CD4-positive, alpha-beta T cell (primary cell): ENCODE measurements at regions not wholly inside any gene's neighbourhood (a gene's known extent, or its start where the extent isn't known, plus 50 kb on each side); places are given as distances from the start of the nearest gene placed in this dataset.

Source experiments
- ATAC-seq: fragments of 200-7000 bp; cut with Tn5 transposase; one replicate; pipeline ENCODE4 v1.10.0; 2022; ENCODE audit warnings: mild to moderate bottlenecking; ENCODE audit not compliant: poor library complexity
- CTCF ChIA-PET: fragments of 350-600 bp; sonication (Branson Sonifier 250); formaldehyde crosslinking; loops from one replicate; lab custom pipeline; 2021; ENCODE audit warnings: antibody characterized with exemption, inconsistent platforms; lab: Charles Lee
- POLR2A ChIA-PET: fragments of 350-600 bp; sonication (Branson Sonifier 250); formaldehyde crosslinking; loops from one replicate; lab custom pipeline; 2021; ENCODE audit warnings: antibody characterized with exemption, inconsistent platforms; lab: Charles Lee
- DNase-seq, 14 experiments: peaks; one replicate each; pipeline ENCODE4 v3.0.0-alpha.2; 2013 to 2020; ENCODE audit warnings: mixed read lengths in 2 of 14
- H3K27ac ChIP-seq, 2 donors: one replicate each; pipeline versions ENCODE4 v1.5.1 to v1.7.0; 2013; ENCODE audit warnings: low read length in 2 of 2, low read depth in 1 of 2, mild to moderate bottlenecking in 1 of 2
- H3K27me3 ChIP-seq, 2 experiments: 1 replicate in 1 of 2; 2 replicates in 1 of 2; pipeline versions ENCODE4 v1.6.1 to v1.7.0; 2013; ENCODE audit warnings: low read length in 2 of 2, control low read depth in 1 of 2, mild to moderate bottlenecking in 1 of 2, moderate library complexity in 1 of 2; ENCODE audit not compliant: insufficient read depth in 2 of 2, control insufficient read depth in 1 of 2
- H3K36me3 ChIP-seq: one replicate; pipeline ENCODE4 v1.6.1; 2013; ENCODE audit warnings: low read length, control low read depth; ENCODE audit not compliant: insufficient read depth
- H3K4me1 ChIP-seq: one replicate; pipeline ENCODE4 v1.6.1; 2013; ENCODE audit warnings: low read length, control low read depth; ENCODE audit not compliant: insufficient read depth
- H3K4me3 ChIP-seq: one replicate; pipeline ENCODE4 v1.5.1; 2013; ENCODE audit warnings: mild to moderate bottlenecking, low read length, moderate library complexity
- H3K9me3 ChIP-seq, 2 experiments: 1 replicate in 1 of 2; 2 replicates in 1 of 2; pipeline versions ENCODE4 v1.6.1 to v1.7.0; 2013; ENCODE audit warnings: low read length in 2 of 2, mild to moderate bottlenecking in 2 of 2, control low read depth in 1 of 2, moderate library complexity in 1 of 2; ENCODE audit not compliant: control insufficient read depth in 1 of 2, insufficient read depth in 1 of 2
- H3K27ac Mint-ChIP-seq: one replicate; pipeline ENCODE4 v1.8.0; 2020; ENCODE audit warnings: mixed read lengths
- H3K27me3 Mint-ChIP-seq: one replicate; pipeline ENCODE4 v1.8.0; 2021; ENCODE audit warnings: mixed read lengths
- H3K36me3 Mint-ChIP-seq: one replicate; pipeline ENCODE4 v1.8.0; 2021; ENCODE audit warnings: low read depth, mixed read lengths
- H3K4me1 Mint-ChIP-seq: one replicate; pipeline ENCODE4 v1.8.0; 2021; ENCODE audit warnings: low read depth, mixed read lengths
- H3K4me3 Mint-ChIP-seq: one replicate; pipeline ENCODE4 v1.8.0; 2020; ENCODE audit warnings: mild to moderate bottlenecking, mixed read lengths
- H3K9me3 Mint-ChIP-seq: one replicate; pipeline ENCODE4 v1.8.0; 2020; ENCODE audit warnings: mixed read lengths
- CTCF ChIP-seq: fragments of 200-600 bp; IDR thresholded peaks from one replicate; pipeline ENCODE4 v1.8.0; 2022; ENCODE audit warnings: antibody characterized with exemption, mild to moderate bottlenecking
- intact Hi-C, 2 experiments: fragments of 100-400 bp; cut with DNase I in 1 of 2; cut with micrococcal nuclease in 1 of 2; formaldehyde crosslinking; loops; one replicate each; pipeline versions ENCODE4 v1.15.1 to v1.9.0; 2023 to 2025; cut with DNase I, micrococcal nuclease

- CTCF ChIA-PET, result no interaction called here
- intact Hi-C loops, result no loop called here
- no peak for TF ChIP-seq CTCF
- H3K27ac ChIP-seq, result no peak overlapping the region
- H3K9me3 ChIP-seq, result no peaks in the 10 kb centered on the region
- no peaks in the 10 kb centered on the region for H3K4me1 ChIP-seq
- H3K27me3 ChIP-seq, result no peaks in the 10 kb centered on the region
- H3K9me3 Mint-ChIP-seq, result no peaks in the 10 kb centered on the region
- no peaks in the 10 kb centered on the region for H3K4me1 Mint-ChIP-seq
- no peaks in the 10 kb centered on the region for H3K36me3 ChIP-seq
- H3K4me3 ChIP-seq, result no peak overlapping the region
- POLR2A ChIA-PET, result no interaction called here
- no peak overlapping the region for H3K27ac Mint-ChIP-seq
- DNase-seq, result no peak
- no peak overlapping the region for H3K4me3 Mint-ChIP-seq
- no peak for ATAC-seq
- H3K27me3 Mint-ChIP-seq, result no peaks in the 10 kb centered on the region
- H3K36me3 Mint-ChIP-seq, result no peaks in the 10 kb centered on the region
Measured at GRCh38 chr17:70407506-70407905, 238.2 kb downstream of the KCNJ2 start.

GRCh38 chr17:70408768-70409167 lies 239.4 kb downstream of the KCNJ2 start:
- DNase-seq, result no peak
- intact Hi-C loops, result no loop called here

GRCh38 chr17:70414300-70414699 lies 245.0 kb downstream of the KCNJ2 start:
- intact Hi-C loops, result no loop called here
- H3K4me1 ChIP-seq, result no peaks in the 10 kb centered on the region
- H3K4me3 ChIP-seq, result no peak overlapping the region
- DNase-seq (no peak), ATAC-seq (no peak)
- Mint-ChIP-seq H3K9me3 (peaks cover 3% of the 10 kb centered on the region), H3K4me3 (no peak overlapping the region), H3K36me3 (no peaks in the 10 kb centered on the region), H3K27me3 (no peaks in the 10 kb centered on the region), H3K4me1 (no peaks in the 10 kb centered on the region), H3K27ac (no peak overlapping the region)
- no peaks in the 10 kb centered on the region for H3K36me3 ChIP-seq
- no peaks in the 10 kb centered on the region for H3K9me3 ChIP-seq
- ChIA-PET CTCF (no interaction called here), POLR2A (no interaction called here)
- no peak for TF ChIP-seq CTCF
- H3K27me3 ChIP-seq, result no peaks in the 10 kb centered on the region
- no peak overlapping the region for H3K27ac ChIP-seq

More at GRCh38 chr17:70408768-70409167, 239.4 kb downstream of the KCNJ2 start:
- no peak overlapping the region for H3K27ac ChIP-seq
- no peak overlapping the region for H3K4me3 ChIP-seq
- no peaks in the 10 kb centered on the region for H3K9me3 ChIP-seq
- Mint-ChIP-seq H3K36me3 (no peaks in the 10 kb centered on the region), H3K9me3 (no peaks in the 10 kb centered on the region), H3K27me3 (no peaks in the 10 kb centered on the region), H3K27ac (no peak overlapping the region), H3K4me3 (no peak overlapping the region), H3K4me1 (no peaks in the 10 kb centered on the region)
- no peak for ATAC-seq
- no peaks in the 10 kb centered on the region for H3K27me3 ChIP-seq
- CTCF ChIA-PET, result no interaction called here
- POLR2A ChIA-PET, result no interaction called here
- no peak for TF ChIP-seq CTCF
- H3K36me3 ChIP-seq, result no peaks in the 10 kb centered on the region
- no peaks in the 10 kb centered on the region for H3K4me1 ChIP-seq
